NCI-H2081 (cell line): ENCODE measurements at regions not wholly inside any gene's neighbourhood (a gene's known extent, or its start where the extent isn't known, plus 50 kb on each side); places are given as distances from the start of the nearest gene placed in this dataset.
"Not testable (repeated sequence)": the region's sequence is repeated elsewhere in the genome, so short reads cannot be mapped to it uniquely, and the experiment has no call there.

Experiments
- DNase-seq, 2 experiments: peaks; one replicate each; lab custom pipeline; 2025; lab: John Stamatoyannopoulos, UW

DNA sequence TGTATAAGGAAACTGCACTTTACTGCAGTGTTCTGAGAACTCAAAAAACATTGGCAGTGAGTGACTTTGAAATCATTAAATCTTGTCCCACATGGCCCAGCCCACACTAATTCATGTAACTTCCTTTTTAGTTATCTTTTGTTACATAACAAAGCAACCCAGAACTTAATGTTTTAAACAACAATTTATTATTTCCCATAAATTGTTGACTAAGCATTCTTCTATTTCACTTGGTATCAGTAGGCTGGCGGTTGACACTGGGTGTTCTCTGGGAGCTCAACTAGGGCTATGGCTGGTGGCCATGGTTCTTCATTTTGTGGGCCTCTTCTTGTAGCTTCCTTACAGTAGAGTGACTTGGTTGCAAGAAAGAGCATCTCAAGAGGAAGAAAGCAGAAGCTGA is 278.4 kb downstream of the RASEF start:
- DNase-seq = no peak

GRCh38 chr9:82789155-82789824 is 273.7 kb downstream of the RASEF start:
- no peak for DNase-seq

DNA sequence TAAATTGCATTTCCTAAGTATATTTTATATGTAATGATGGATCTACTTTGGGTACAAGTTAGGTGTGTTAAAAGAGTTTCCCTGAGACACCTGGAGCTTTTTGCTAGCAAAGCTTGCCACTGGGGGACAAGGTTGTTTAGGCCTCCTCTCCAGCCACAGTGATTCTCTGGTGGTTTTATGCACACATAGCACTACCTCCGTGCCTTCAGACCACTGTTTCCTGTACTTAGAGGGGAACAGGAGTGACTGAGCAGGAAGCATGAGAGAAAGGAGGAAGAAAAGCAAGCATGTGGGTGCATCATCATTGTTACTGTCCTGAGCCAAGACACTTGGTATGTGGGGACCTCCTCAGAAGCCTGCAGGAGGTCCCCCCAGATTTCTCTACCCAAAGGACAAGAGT is 272.1 kb downstream of the RASEF start:
- DNase-seq = no peak

GRCh38 chr9:82791692-82792091 is 271.2 kb downstream of the RASEF start:
- DNase-seq = no peak

DNA sequence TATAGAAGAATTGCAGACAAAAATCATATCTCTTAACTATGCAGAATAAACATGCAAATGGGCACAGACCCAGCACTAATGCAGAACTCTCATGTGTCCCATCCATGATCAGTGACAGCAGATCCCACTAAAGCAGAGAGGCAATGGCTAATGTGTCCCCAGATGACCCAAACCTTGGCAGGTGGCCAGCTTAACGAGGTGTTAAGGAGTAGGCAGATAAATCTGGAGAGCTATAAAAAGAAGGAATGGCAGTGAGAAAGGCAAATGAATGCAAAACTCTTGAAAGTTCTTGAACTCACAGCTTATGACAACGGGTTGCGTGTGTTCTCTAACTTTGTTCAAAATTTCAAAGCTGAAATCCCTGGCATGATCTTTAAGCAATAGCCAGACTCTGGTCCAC is 265.4 kb downstream of the RASEF start:
- peak; percentile 4 to 50 for DNase-seq

DNA sequence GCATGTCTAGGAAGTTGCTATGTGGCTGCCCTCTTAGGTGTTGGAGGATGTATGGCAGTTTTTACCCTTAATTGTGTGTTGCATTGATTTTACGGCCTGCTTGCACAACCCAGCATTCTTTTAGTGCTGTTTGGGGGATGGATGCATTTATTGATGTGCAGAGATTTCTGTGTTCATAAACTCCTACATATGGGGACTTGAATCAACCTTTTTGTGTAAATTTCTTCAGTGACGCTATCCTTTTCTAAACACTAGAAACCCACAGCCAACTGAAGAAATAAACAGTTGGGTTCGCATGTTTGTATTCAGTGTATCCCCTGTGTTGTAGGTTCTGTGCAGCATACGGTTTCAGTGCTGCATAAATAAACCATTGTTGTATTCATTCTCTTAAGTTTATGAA is 263.7 kb downstream of the RASEF start:
- DNase-seq = no peak

- peak in 1 of 2 experiments; percentile 2 for DNase-seq
Measured at GRCh38 chr9:82805027-82805426, 257.9 kb downstream of the RASEF start.

GRCh38 chr9:82808478-82808877 is 254.5 kb downstream of the RASEF start:
- DNase-seq = no peak

GRCh38 chr9:82810915-82811314 is 252.0 kb downstream of the RASEF start:
- no peak for DNase-seq

- no peak for DNase-seq
Measured at GRCh38 chr9:82819260-82819659, 243.7 kb downstream of the RASEF start.

- DNase-seq = no peak
Measured at GRCh38 chr9:82820186-82820585, 242.8 kb downstream of the RASEF start.

DNA sequence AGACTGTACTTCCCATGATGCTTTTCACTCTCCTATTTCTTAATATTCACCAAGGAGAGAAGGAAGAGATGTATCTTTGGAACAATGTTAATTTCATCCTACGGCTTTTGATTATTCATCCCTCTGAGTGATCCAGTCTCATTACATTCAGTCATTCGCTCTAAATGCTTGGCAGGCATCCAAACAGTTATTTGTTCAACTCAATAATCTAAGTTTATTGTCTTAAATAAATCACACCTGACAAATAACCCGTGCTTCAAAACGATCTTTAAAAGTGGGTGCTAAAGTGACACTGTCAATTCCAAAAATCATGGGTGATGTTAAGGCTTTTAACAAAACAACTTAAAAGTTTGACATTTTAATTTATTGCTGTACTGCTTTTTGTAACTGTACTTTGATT is 233.1 kb downstream of the RASEF start:
- peak; percentile 45 to 72 for DNase-seq

DNA sequence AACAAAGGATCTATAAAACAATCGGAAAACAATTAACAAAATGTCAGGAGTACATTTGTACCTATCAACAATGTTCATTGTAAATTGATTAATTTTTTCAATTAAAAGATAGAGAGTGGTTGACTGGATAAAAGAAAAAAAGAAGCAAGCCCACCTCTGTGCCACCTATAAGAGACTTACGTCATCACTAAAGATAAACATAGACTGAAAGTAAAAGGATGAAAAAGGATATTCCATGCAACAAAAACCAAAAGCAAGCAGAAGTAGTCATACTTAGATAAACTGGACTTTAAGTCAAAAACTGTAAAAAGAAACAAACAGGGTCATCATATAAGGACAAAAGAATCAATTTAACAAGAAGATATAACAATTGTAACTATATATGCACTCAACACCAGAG is 197.4 kb downstream of the RASEF start:
- DNase-seq = no peak

DNA sequence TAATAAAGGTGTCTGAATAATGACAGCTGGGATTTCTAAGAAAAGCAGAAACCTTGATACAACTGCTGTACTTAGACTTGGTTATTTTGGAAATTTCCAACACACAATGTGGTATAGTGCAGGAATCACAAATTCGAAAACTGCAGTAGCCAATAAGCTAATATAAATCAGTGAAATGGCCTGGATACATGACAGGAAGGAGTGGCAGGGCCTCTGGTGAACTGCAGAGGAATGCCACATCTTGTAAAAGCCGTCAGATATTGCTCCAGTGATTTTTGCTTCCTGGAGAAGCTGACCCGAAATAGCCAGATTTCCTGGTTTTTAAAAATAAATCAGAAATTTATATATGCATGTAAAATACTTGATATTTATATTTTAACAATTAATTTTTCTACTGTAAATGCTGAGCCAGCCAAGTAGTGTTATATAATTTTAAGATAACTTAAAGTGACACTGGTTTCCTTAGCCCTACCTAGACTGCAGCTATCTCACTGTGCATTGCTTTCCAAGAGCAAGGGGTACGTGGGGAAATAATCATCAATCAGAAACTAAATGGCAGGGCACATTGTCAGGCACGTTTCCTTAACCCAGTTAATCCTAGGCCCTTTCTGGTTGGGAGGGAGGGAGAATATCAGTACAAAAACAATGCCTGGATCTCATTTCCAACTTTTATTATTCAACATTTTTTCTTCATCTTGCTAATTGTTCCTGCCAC is 182.4 kb downstream of the RASEF start:
- no peak for DNase-seq

- no peak for DNase-seq
Measured at GRCh38 chr9:82882138-82882537, 180.8 kb downstream of the RASEF start.

DNA sequence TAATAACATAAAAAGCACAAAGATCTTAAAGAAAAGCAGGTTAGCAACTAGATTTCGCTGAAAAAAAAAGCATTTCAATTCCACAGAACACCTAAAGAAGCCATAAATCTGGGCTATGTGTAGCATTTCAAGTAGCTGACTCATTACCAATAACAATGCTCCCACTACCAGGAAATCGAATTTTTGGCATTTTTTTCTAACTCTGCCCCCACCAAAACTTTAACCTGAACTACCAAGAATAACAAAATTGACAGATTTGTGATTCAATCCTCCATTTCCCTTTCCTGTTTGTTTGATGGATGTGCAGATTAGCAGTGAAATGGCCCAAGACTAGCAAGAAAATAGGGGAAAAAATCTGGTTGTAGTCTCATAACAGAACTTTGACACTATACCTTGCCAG is 180.2 kb downstream of the RASEF start:
- no peak for DNase-seq

- no peak for DNase-seq
Measured at GRCh38 chr9:82883436-82883835, 179.5 kb downstream of the RASEF start.

DNA sequence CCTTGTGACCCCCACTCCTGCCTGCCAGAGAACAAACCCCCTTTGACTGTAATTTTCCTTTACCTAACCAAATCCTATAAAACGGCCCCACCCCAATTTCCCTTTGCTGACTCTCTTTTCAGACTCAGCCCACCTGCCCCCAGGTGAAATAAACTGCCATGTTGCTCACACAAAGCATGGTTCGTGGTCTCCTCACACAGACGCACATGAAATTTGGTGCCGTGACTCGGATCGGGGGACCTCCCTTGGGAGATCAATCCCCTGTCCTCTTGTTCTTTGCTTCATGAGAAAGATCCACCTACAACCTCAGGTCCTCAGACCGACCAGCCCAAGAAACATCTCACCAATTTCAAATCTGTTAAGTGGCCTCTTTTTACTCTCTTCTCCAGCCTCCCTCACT is 179.0 kb downstream of the RASEF start:
- not testable (repeated sequence) for DNase-seq

DNA sequence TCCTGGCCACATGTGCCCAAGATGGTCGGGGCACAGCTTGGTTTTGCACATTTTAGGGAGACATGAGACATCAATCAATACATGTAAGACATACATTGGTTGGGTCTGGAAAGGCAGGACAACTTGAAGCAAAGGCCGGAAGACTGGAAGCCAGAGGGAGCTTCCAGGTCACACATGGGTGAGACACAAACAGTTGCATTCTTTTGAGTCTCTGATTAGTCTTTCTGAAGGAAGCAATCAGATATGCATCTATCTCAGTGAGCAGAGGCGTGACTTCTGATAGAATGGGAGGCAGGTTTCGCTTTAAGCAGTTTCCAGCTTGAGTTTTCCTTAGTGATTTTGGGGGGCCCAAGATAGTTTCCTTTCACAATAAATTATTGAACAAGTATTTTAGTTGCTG is 172.5 kb downstream of the RASEF start:
- no peak for DNase-seq

DNA sequence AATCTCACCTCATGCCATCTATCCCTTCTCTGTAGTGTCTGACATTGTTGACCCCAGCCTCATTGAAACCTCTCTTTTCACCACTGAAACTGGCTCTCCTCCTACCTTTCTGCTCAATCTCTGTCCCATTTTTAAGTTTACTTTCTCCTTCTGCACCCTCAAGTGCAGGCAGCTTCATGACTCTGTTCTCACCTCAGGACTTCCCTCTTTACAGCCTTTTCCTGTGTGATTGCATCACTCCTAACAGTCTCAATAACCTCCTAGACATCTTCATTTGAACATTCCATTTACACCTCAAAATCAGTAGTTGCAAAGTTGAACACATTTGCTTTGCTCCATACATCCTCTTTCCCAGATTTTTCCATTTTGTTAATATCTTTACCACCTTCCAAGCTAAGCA is 172.1 kb downstream of the RASEF start:
- no peak for DNase-seq

GRCh38 chr9:82891321-82891720 is 171.6 kb downstream of the RASEF start:
- DNase-seq = no peak

GRCh38 chr9:82893549-82893948 is 169.4 kb downstream of the RASEF start:
- no peak for DNase-seq

- DNase-seq = no peak
Measured at GRCh38 chr9:82894548-82894947, 168.4 kb downstream of the RASEF start.
